CD4-positive, alpha-beta T cell treated with Interleukin-17A for 4 hours (primary cell): ENCODE measurements at regions not wholly inside any gene's neighbourhood (a gene's known extent, or its start where the extent isn't known, plus 50 kb on each side); places are given as distances from the start of the nearest gene placed in this dataset.

Experiments used
- DNase-seq: peaks from one replicate; pipeline ENCODE4 v3.0.0-alpha.2; 2020; ENCODE audit warnings: mixed read lengths

- no peak for DNase-seq
Observed at GRCh38 chr6:169988769-169989550, 237.5 kb downstream of the ERMARD start.

- no peak for DNase-seq
Observed at GRCh38 chr6:169986848-169987498, 235.6 kb downstream of the ERMARD start.

DNA sequence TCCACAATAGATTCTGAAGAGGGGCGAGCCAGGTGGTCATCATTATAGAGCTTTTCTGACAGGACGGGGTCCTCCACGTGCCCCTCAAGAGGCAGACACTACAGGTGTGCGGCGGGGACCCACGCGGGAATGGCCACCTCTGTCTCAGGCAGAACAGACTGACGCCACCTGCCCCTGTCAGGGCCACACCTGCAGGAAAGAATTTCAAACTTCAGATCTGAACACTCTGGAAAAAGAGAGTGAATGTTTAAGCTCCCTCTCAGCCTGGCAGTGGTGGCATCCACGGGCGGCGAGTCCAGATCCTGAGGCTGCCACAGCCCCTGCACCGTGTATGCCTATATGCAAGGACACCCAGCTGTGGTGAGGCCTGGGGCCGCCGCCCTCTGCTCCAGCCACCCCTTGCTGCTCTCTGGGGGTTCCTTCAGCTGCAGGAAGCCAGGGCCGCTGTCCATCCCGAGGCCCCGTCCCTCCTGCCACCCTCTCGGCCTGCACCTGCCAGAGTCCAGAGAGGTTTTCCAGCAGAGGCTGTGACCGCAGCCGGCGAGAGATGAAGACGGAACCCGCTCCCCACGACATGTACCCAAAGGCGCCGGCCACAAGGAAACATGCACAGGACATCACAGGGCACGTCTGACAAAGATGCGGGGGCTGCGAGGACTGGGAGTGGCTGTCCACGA is 234.9 kb downstream of the ERMARD start:
- DNase-seq, result no peak

- no peak for DNase-seq
Observed at GRCh38 chr6:169985121-169986015, 233.9 kb downstream of the ERMARD start.

DNA sequence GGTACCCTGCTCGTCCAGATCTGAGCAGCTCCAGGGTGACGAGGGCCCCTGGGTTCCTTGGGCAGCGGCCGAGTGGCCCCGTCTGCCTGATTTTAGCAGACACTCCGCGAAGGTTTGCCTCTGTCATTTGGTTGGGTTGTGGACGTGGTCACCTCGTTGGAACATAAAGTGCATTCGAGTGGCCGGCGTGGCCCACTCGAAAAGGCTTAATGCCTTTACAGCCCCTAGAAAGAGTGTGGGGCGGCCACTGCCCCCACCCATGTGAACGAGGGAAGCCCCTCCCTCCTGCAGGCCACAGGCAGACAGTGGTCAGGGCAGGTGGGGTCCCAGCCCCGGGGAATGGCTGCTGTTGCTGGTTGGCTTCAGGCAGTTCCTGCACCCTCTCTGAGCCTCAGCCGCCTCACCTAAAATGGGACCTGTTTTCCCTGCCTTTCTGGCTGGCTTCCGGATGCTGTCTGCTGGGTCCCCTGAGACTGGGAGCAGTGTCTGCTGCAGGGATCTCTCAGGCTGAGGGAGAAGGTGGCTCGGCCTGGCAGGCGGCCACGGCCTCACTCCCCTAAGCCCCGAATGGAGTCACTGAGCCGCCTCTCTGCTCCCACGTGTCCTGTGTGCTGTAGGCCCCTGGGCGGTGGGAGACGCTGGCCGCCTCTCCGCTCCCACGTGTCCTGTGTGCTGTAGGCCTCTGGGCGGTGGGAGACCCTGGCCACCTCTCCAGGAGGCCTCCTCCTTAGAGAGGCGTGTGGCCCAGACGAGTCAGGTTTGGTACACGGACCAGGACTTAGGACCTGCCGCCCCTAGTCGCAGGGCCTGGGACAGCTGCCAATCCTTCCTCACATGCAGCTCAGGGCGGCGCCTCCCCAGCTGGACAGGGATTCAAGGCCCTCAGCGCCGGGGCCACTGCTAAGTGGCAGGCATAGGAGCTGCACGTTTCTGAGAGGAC is 233.0 kb downstream of the ERMARD start:
- no peak for DNase-seq

- DNase-seq, result no peak
Observed at GRCh38 chr6:169983651-169984050, 232.2 kb downstream of the ERMARD start.

DNA sequence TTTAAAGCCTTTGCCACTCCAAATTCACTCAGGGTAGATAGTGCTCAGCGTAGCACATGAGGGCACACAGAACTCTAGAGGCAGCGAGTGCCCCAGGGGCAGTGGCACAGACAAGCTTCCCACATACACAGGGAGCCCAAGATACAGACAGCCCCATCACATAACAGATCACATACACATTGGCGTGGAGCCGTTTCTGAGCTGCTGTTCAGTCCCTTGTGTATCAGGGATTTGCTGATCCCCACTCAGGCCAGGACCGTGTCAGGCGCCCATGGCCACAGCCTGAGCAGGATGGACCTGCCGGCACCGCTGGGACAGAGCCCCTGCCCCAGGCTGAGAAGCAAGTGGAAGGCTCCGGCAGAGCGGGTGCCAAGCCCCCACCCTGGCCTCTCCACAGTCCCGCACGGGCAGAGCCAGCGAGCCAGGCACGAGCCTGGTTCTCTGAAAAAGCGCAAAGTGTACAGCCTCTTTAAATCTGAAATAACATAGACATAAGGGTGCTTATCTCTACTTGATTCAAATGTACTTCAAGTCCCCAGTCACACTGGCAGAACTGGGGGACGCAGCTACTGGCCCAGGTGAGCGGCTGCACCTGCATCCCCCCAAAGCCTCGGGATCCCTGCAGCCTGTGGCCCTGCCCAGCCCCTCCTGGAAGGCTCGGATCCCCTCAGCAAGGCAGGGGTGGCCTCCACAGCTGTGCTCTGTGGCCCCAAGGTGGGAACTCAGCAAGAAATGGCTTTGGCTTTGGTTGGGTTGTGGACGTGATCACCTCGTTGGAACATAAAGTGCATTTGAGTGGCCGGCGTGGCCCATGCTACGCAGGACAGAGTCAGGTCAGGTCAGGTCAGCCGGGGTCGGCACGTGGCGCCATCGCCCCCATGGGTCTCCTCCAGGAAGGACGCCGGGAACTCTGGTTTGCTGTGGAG is 231.3 kb downstream of the ERMARD start:
- DNase-seq, result no peak

DNA sequence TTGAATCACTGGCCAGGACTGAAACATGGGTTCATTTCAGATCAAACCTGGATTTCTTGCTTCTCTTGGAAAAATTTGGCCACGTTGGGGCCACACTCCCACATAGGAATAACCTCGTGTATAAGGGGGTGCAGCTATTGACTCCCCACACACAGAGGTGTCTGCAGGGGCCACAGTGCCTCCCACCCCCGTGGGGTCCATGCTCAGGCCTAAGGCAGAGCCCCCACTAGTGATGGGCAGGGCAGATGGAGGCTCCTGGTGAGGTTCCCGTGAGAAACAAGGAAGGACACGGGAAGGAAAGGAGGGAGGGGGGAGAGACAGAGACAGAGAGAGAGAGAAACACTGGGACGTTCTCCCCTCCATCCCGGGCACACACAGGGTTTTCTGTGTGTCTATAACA is 230.5 kb downstream of the ERMARD start:
- no peak for DNase-seq

- DNase-seq, result no peak
Observed at GRCh38 chr6:169981568-169981967, 230.1 kb downstream of the ERMARD start.

GRCh38 chr6:169980826-169981450 is 229.5 kb downstream of the ERMARD start:
- DNase-seq, result no peak

DNA sequence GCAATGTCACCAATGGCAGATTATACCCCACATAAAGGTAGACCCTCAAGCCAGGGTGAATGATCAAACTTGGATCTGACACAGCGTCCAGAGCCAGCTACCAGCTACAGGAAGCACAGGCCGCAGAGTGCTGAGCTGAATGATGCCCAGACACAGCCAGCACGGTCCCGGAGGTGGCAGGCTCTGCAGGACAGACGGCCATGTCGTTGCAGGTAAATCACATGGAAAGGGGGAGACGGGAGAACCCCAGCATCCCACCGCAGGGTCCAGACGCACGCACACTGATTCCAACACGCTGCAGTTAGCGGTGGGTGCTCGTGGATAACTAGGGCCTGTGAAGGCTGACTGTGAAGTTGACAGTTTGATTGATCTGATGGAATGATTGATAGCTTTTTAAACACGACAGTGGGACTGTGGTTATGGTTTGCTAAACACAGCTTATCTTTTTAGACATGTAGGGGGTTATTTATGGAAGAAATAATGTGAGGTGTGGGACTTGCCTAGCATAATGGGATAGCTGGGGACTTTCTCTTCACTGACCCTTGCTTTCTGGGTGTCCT is 228.5 kb downstream of the ERMARD start:
- DNase-seq, result no peak

DNA sequence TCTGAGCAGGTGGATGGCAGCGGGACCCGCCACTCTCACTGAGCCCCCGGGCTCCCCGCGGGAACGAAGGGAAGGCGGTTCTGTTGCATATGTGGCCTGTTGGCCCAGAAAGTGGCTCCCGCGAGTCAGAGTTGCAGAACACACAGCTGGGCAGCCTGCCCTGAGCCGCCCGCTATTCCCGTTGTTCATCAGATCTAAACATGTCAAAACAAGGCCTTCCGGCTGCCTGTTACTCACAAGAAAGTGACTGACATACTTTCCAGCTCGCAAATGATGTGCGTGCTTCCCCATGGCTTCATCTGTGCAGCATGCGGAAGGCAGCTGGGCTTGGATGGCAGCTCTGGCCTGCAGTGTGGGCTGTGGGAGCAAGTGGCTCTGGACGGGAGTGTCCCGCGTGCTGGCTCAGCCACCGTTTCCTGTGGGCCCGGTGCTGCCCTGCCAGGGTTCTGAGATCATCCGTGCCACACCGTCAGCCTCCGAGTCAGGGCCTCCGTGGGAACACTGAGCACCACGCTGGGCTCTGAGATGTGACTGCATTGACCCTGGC is 227.3 kb downstream of the ERMARD start:
- no peak for DNase-seq

GRCh38 chr6:169977434-169978265 is 226.2 kb downstream of the ERMARD start:
- no peak for DNase-seq

DNA sequence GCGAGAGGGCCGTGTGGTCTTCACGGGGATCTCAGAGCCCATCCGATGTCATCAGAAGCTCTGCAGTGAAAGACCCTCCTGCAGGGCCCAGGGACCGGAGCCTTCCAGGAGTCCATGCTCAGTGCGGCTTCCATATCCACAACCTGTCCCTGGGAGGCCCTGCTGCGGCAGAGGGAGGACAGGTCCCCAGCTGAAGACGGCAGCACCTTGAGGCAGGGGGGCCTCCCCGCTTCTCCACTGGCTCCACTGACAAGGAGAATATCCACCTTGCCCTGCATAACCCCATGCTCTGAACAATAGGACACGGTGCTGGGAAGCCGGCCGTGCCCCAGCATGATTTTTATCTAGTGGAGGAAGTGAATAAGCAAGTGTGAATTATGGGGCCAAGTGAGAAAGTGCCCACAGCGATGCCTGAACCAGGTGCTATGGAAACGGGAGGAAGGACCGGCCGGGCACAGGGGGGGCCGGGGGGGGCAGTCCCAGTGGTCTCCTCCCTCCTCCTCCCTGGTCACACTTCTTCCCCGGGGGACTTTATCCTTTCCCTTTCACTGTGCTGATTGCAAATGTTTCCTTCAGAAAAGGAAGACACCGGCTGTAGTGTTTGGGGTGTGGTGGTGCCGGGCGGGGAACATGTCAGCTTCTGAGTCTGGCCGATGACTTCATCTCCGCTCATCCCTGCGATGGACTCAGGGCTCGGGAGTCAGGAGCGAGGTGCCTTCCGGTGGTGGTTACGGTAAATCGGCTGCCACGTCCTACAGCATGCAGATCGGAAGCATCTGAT is 225.1 kb downstream of the ERMARD start:
- DNase-seq, result no peak

GRCh38 chr6:169975701-169976100 is 224.3 kb downstream of the ERMARD start:
- DNase-seq, result no peak

GRCh38 chr6:169975286-169975685 is 223.9 kb downstream of the ERMARD start:
- no peak for DNase-seq

DNA sequence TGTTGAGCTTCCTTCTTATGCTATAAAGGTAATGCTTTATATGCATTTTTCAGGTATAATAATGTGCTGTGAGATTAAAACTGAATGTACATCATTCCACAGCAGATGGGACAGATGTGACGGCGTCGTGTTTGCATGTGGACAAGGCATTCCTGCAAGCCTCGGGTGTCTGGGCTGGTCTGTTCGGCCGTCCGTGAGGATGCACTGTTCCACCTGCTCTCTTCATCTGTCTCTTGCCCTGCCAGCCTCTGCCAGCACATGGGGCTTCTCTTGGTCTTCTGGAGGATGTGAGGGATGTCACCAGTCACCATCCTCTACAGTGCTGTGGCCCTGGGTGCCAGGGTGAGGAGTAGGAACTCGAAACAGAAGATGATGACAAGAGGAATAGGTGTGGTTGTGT is 223.2 kb downstream of the ERMARD start:
- DNase-seq, result no peak
